GM12878 (cell line): ENCODE measurements at regions not wholly inside any gene's neighbourhood (a gene's known extent, or its start where the extent isn't known, plus 50 kb on each side); places are given as distances from the start of the nearest gene placed in this dataset.

Source experiments
- ATAC-seq: fragments of 200-7000 bp; cut with Tn5 transposase; 3 replicates; pipeline ENCODE4 v1.9.1; 2020; ENCODE audit warnings: mild to moderate bottlenecking, moderate library complexity
- BruUV-seq: library from RNA; stranded (reverse); fragments of 400-500 nt; replicated peaks from 2 replicates; lab custom pipeline; 2021; lab: Mats Ljungman, UMichigan
- CTCF ChIA-PET: fragments of 300-600 bp; sonication (Branson Sonifier 250); formaldehyde crosslinking; extraction: SDS; loops from one replicate; lab custom pipeline; 2021; ENCODE audit warnings: inconsistent platforms; lab: Yijun Ruan, JAX
- POLR2A ChIA-PET: fragments of 350-600 bp; formaldehyde crosslinking; extraction: SDS; loops from one replicate; lab custom pipeline; 2021; ENCODE audit warnings: inconsistent platforms; lab: Charles Lee
- RAD21 ChIA-PET: fragments of 300-600 bp; sonication (Branson Sonifier 250); formaldehyde crosslinking; loops from one replicate; lab custom pipeline; 2023; ENCODE audit warnings: antibody characterized with exemption; ENCODE audit not compliant: unreplicated experiment; lab: Charles Lee
- SMC1A ChIA-PET: fragments of 300-600 bp; sonication (Branson Sonifier 250); formaldehyde crosslinking; loops from one replicate; lab custom pipeline; 2023; ENCODE audit not compliant: unreplicated experiment, uncharacterized antibody; lab: Charles Lee
- DNase-seq: peaks from one replicate; pipeline ENCODE4 v3.0.0-alpha.2; 2011; ENCODE audit warnings: low read depth, low spot score
- FAIRE-seq: peaks from 3 replicates; lab custom pipeline; 2011; peaks lifted over from hg19 to GRCh38; lab: Jason Lieb, UNC
- H2AFZ ChIP-seq: 2 replicates; pipeline ENCODE4 v1.6.0; 2011; ENCODE audit warnings: low read depth, low read length, control low read depth; ENCODE audit not compliant: control insufficient read depth
- H3K27ac ChIP-seq: 2 replicates; pipeline ENCODE4 v1.5.1; 2011; ENCODE audit warnings: control low read depth; ENCODE audit not compliant: control insufficient read depth, insufficient read depth
- H3K27me3 ChIP-seq, 2 experiments: replicated peaks in 1 of 2; 2 replicates each; pipeline versions ENCODE4 v1.6.0 to v1.6.1; 2011; ENCODE audit warnings: low read length in 1 of 2; ENCODE audit not compliant: control insufficient read depth in 2 of 2, insufficient read depth in 2 of 2
- H3K36me3 ChIP-seq, 2 experiments: 2 replicates each; pipeline ENCODE4 v1.5.1; 2011; ENCODE audit warnings: low read length in 1 of 2; ENCODE audit not compliant: control insufficient read depth in 2 of 2, insufficient read depth in 2 of 2
- H3K4me1 ChIP-seq: 2 replicates; pipeline ENCODE4 v1.6.1; 2011; ENCODE audit warnings: mild to moderate bottlenecking, low read length, moderate library complexity, mixed read lengths; ENCODE audit not compliant: control insufficient read depth, insufficient read depth
- H3K4me2 ChIP-seq: 2 replicates; pipeline ENCODE4 v1.6.0; 2011; ENCODE audit warnings: control low read depth; ENCODE audit not compliant: control insufficient read depth, insufficient read depth
- H3K4me3 ChIP-seq: fragments of 200-600 bp; sonication (generic); 2 replicates; pipeline ENCODE4 v1.5.1; 2016
- H3K79me2 ChIP-seq: 2 replicates; pipeline ENCODE4 v1.6.0; 2011; ENCODE audit warnings: low read length; ENCODE audit not compliant: control insufficient read depth, insufficient read depth
- H3K9ac ChIP-seq: 2 replicates; pipeline ENCODE4 v1.8.0; 2011; ENCODE audit warnings: low read length, control low read depth, mixed read lengths; ENCODE audit not compliant: control insufficient read depth, insufficient read depth
- H3K9me3 ChIP-seq: replicated peaks from 3 replicates; pipeline ENCODE4 v1.5.1; 2011; ENCODE audit warnings: mild to moderate bottlenecking, low read length; ENCODE audit not compliant: control insufficient read depth, insufficient read depth
- H4K20me1 ChIP-seq: 2 replicates; pipeline ENCODE4 v1.6.0; 2011; ENCODE audit not compliant: control insufficient read depth, insufficient read depth
- BRCA1 ChIP-seq: IDR thresholded peaks from 2 replicates; pipeline ENCODE4 v1.6.1; 2011; ENCODE audit warnings: low read depth, low read length, improper control_type of control experiment
- EGR1 ChIP-seq, 2 experiments: IDR thresholded peaks; 1 replicate in 1 of 2; 2 replicates in 1 of 2; pipeline ENCODE4 v1.6.1; 2011 to 2012; ENCODE audit warnings: low read depth in 2 of 2, low read length in 2 of 2, borderline replicate concordance in 1 of 2, mild to moderate bottlenecking in 1 of 2, moderate library complexity in 1 of 2
- MTA2 ChIP-seq: fragments of 450-650 bp; IDR thresholded peaks from 2 replicates; pipeline ENCODE4 v1.6.1; 2016; ENCODE audit warnings: low read depth, mild to moderate bottlenecking, moderate library complexity
- NR2C2 ChIP-seq: IDR thresholded peaks from 2 replicates; pipeline ENCODE4 v1.6.1; 2011; ENCODE audit warnings: borderline replicate concordance, low read depth; ENCODE audit not compliant: control insufficient read depth, insufficient read length
- NRF1 ChIP-seq: conservative IDR thresholded peaks from 2 replicates; pipeline ENCODE4 v1.6.1; 2011; ENCODE audit warnings: mild to moderate bottlenecking, low read depth, low read length, improper control_type of control experiment
- POLR2AphosphoS2 ChIP-seq: IDR thresholded peaks from 2 replicates; pipeline ENCODE4 v1.6.1; 2011; ENCODE audit warnings: low read depth, mild to moderate bottlenecking, low read length, improper control_type of control experiment, moderate library complexity
- WGBS: methylation state at CpG from one replicate; pipeline ENCODE4 v1.1.6; 2016; ENCODE audit warnings: low lambda C conversion rate; ENCODE audit not compliant: insufficient replicate concordance, insufficient coverage; ENCODE audit errors: missing lambda C conversion rate; 5-methylcytosine and 5-hydroxymethylcytosine counted together
- in situ Hi-C: fragments of 300-500 bp; cut with MboI; formaldehyde crosslinking; loops from 9 replicates; pipeline ENCODE4 v1.14.3; 2018; ENCODE audit warnings: mixed read lengths
- intact Hi-C: fragments of 100-400 bp; cut with micrococcal nuclease; formaldehyde crosslinking; loops from one replicate; pipeline ENCODE4 v1.14.2; 2022; ENCODE audit not compliant: unreplicated experiment
- TF ChIP-seq, protein P1 (sequence below): fragments of 450-650 bp; IDR thresholded peaks from 2 replicates; pipeline ENCODE4 v1.6.1; 2017; ENCODE audit warnings: antibody characterized with exemption, mild to moderate bottlenecking, moderate library complexity

DNA sequence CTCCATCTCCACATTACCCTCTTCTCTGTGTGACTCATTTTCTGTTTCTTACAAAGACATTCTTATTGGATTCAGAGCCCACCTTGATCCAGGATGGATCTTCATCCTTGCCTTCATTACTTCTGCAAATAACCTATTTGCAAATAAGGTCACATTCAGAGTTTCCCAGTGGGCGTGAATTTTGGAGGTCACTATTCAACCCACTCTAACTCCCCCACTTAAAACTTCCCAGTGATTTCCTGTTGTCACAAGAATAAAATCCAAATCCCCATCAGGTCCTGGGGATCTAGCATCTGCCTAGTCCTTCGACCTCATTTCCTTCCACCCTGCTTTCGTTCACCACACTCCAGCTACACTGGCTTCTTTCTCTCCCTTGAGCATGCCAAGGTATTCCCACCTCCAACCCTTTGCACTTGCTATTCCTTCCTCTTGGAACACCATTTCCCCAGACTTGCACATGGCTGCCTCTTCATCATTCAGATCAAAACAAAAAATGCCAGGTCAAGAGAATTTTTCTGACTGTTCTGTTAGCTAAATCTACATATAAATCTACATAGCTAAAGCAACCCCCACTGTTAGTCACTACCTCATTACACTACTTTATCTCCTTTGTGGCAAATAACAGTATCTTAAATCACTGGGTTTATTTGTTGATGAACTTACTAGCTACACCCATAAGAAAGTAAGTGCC is 187.2 kb downstream of the TOMM20 start:
- in situ Hi-C loops: no loop called here
- Histone ChIP-seq H3K9me3 (peaks cover 5% of the 10 kb centered on the region; the same call in 2 of the 3 replicates), H3K36me3 (no peaks in the 10 kb centered on the region), H3K9ac (no peak overlapping the region), H3K4me2 (no peak overlapping the region), H4K20me1 (no peaks in the 10 kb centered on the region), H3K4me3 (no peak overlapping the region), H3K79me2 (no peaks in the 10 kb centered on the region), H3K4me1 (peaks cover 16% of the 10 kb centered on the region; the same call in 1 of the 2 replicates), H3K27ac (no peak overlapping the region), H3K27me3 (no peaks in the 10 kb centered on the region), H2AFZ (no peak overlapping the region)
- intact Hi-C loops: no loop called here
- no peak for TF ChIP-seq NR2C2
- TF ChIP-seq POLR2AphosphoS2: no peak
- no peak for TF ChIP-seq EGR1 (IDR thresholded peaks at IDR 0.05; ENCODE audit: borderline replicate concordance in 1 of 2, low read depth in 2 of 2, low read length in 2 of 2)
- no peak for TF ChIP-seq NRF1
- no peak for TF ChIP-seq BRCA1
- TF ChIP-seq MTA2: no peak
- TF ChIP-seq, protein P1, sequence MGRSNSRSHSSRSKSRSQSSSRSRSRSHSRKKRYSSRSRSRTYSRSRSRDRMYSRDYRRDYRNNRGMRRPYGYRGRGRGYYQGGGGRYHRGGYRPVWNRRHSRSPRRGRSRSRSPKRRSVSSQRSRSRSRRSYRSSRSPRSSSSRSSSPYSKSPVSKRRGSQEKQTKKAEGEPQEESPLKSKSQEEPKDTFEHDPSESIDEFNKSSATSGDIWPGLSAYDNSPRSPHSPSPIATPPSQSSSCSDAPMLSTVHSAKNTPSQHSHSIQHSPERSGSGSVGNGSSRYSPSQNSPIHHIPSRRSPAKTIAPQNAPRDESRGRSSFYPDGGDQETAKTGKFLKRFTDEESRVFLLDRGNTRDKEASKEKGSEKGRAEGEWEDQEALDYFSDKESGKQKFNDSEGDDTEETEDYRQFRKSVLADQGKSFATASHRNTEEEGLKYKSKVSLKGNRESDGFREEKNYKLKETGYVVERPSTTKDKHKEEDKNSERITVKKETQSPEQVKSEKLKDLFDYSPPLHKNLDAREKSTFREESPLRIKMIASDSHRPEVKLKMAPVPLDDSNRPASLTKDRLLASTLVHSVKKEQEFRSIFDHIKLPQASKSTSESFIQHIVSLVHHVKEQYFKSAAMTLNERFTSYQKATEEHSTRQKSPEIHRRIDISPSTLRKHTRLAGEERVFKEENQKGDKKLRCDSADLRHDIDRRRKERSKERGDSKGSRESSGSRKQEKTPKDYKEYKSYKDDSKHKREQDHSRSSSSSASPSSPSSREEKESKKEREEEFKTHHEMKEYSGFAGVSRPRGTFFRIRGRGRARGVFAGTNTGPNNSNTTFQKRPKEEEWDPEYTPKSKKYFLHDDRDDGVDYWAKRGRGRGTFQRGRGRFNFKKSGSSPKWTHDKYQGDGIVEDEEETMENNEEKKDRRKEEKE: no peak
- FAIRE-seq (no peak), ATAC-seq (no peak), DNase-seq (no peak)
- CTCF ChIA-PET: interaction anchor here (0.9 kb wide), 1 partner anchor 8 kb away, joined by 3 read pairs; no protein-coding TSS in a partner anchor
- SMC1A ChIA-PET: interaction anchor here (1.1 to 4.9 kb wide), 6 partner anchors 8 to 31 kb away, joined by 4 to 38 read pairs (median 8); no protein-coding TSS in a partner anchor
- POLR2A ChIA-PET: interaction anchor here (0.5 to 1.3 kb wide), 4 partner anchors 8 to 1117 kb away, joined by 3 to 5 read pairs (median 4); no protein-coding TSS in a partner anchor
- RAD21 ChIA-PET: interaction anchor here (1.0 to 1.8 kb wide), 5 partner anchors 13 to 203 kb away, joined by 3 to 6 read pairs (median 3); no protein-coding TSS in a partner anchor
- WGBS: 100% methylated on average over 3 of the region's 3 CpGs
- no TSS peak for BruUV-seq
